ENCODE measurements at regions not wholly inside any gene's neighbourhood (a gene's known extent, or its start where the extent isn't known, plus 50 kb on each side); places are given as distances from the start of the nearest gene placed in this dataset.

GRCh38 chr1:208552928-208553327 lies 308.7 kb upstream of the PLXNA2 start:
- no peak for DNase-seq

- DNase-seq, result no peak
These were observed 312.3 kb upstream of the PLXNA2 start for GRCh38 chr1:208556461-208556860.

- DNase-seq, result no peak
These were observed 313.0 kb upstream of the PLXNA2 start for GRCh38 chr1:208557046-208557722.

- DNase-seq, result no peak
These were observed 313.5 kb upstream of the PLXNA2 start for GRCh38 chr1:208557723-208558094.

GRCh38 chr1:208559597-208560329 lies 315.6 kb upstream of the PLXNA2 start:
- DNase-seq, result no peak

DNA sequence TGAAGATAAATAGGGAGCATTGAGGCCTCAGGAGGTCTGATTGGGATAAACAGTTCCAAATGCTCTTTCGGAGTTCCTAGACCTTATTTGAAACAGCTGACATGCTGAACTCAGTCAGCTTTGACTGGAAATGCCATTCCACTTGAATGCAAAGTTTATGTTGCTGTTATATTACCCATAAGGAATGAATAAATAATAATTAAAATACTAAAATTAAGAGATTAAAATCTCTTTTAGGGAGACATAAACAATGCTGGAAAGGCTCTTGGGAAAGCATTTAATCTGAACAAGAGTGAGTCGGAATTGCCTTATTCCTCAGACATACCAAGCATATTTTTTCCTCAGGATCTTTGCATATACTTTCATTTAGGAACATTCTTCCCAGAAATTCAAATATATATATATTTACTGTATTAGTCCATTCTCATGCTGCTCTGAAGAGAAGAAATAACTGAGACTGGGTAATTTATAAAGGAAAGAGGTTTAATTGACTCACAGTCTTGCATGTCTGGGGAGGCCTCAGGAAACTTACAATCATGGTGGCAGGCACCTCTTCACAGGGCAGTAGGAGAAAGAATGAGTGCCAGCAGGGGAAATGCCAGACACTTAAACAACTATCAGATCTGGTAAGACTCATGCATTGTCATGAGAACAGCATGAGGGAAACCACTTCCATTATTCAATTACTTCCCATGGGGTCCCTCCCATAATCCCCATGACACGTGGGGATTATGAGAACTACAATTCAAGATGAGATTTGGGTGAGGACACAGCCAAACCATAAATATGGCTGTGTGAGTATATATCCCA lies 318.2 kb upstream of the PLXNA2 start:
- DNase-seq, result no peak

- DNase-seq, result no peak
These were observed 320.3 kb upstream of the PLXNA2 start for GRCh38 chr1:208564466-208564865.

- no peak for DNase-seq
These were observed 321.7 kb upstream of the PLXNA2 start for GRCh38 chr1:208565756-208566440.

GRCh38 chr1:208569181-208569580 lies 325.0 kb upstream of the PLXNA2 start:
- DNase-seq, result no peak

DNA sequence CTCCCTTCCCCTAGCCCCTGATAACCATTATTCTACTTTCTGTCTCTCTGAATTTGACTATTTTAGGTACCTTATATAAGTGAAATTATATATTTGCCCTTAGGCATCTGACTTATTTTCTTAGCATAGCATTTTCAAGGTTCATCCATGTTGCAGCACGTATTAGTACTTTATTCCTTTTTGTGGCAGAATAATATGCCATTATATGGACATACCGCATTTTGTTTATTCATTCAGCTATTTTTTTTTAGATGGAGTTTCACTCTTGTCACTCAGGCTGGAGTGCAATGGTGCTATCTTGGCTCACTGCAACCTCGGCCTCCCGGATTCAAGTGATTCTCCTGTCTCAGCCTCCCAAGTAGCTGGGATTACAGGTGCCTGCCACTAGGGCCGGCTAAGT lies 326.2 kb upstream of the PLXNA2 start:
- DNase-seq, result no peak

- no peak for DNase-seq
These were observed 332.2 kb upstream of the PLXNA2 start for GRCh38 chr1:208576425-208576824.

GRCh38 chr1:208577381-208577905 lies 333.3 kb upstream of the PLXNA2 start:
- DNase-seq, result no peak

DNA sequence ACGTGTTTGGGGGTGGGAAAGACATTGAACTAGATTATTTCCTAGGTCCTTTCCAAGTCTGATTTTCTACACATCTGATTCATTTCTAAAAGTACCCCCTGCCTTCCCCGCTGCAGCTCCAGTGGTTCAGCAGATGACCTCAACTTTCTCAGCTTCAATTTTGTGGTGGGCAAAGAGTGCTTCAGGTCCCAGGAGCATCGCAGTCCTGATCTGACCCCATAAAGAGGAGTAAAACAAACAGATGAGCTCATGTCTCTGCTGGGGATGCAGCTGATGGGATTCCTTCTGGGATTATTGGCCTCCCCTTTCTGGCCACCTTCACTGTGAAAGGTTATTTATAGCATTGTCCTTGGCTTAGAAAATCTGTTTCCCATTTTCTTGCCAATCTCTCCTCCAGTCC lies 337.0 kb upstream of the PLXNA2 start:
- no peak for DNase-seq

- no peak for DNase-seq
These were observed 337.5 kb upstream of the PLXNA2 start for GRCh38 chr1:208581667-208582066.

DNA sequence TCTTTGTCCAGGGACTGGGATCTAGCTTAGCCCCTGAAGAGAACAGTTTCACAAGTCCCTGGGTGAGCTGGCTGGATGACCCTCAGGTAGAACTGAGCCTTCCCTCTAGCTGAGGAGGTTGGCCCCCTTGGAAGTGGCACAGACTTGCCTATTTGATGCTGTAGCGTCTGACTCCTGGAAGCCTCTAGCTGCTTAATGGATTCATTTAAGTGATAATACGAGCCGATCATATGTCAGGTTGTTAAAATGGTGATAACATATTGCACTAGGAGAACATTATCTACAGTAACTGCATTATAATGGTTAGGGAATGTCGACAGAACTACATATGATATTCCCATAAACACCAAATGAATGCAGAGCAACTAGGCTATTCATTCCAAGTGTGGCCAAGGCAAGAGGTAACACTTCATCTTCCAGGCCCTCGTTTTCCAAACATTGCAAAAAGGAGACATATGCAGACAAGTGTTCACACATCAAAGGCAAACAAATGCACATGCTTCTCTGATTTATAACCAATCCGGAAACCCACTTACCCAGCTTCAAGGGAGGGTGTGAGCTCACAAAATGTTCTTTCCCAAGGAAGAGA lies 340.1 kb upstream of the PLXNA2 start:
- no peak for DNase-seq

- no peak for DNase-seq
These were observed 342.9 kb upstream of the PLXNA2 start for GRCh38 chr1:208587110-208587509.

GRCh38 chr1:208593306-208594006 lies 349.3 kb upstream of the PLXNA2 start:
- DNase-seq, result no peak

- no peak for DNase-seq
These were observed 351.1 kb upstream of the PLXNA2 start for GRCh38 chr1:208595236-208595635.

GRCh38 chr1:208595745-208596144 lies 351.6 kb upstream of the PLXNA2 start:
- no peak for DNase-seq

- DNase-seq, result peak; percentile 11
These were observed 353.4 kb upstream of the PLXNA2 start for GRCh38 chr1:208597571-208597970.

- DNase-seq, result no peak
These were observed 353.8 kb upstream of the PLXNA2 start for GRCh38 chr1:208598021-208598420.

DNA sequence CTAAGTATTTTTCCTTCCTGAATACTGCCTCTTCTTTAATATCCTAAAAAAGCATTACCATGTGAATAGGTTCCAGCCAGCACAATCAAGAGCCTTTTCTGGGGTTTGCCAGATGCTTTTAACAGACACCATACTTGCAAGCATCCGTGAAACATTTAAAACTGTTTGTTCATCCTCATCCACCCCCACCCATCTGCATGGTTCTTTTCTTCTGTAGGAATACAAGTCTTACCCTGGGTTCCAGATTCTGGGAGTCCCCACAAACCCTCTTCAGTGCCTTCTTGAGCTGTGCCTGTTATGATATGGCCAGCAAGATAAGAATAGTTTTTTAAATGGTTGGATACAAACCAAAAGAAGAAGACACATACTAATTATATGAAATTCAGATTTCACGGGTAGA lies 354.9 kb upstream of the PLXNA2 start:
- no peak for DNase-seq

Measured in DMS79 treated with DMSO at 0.1 percent for 48 hours (cell line).